ENCODE measurements at regions not wholly inside any gene's neighbourhood (a gene's known extent, or its start where the extent isn't known, plus 50 kb on each side); places are given as distances from the start of the nearest gene placed in this dataset.

GRCh38 chr14:61218157-61218556 lies 63.0 kb downstream of the TMEM30B start:
- TF ChIP-seq CTCF (IDR thresholded peaks at IDR 0.05), result no peak
- no peak for TF ChIP-seq POLR2A (IDR thresholded peaks at IDR 0.05)
